Choroid plexus epithelial cell (primary cell): ENCODE measurements at regions not wholly inside any gene's neighbourhood (a gene's known extent, or its start where the extent isn't known, plus 50 kb on each side); places are given as distances from the start of the nearest gene placed in this dataset.

Source experiments
- DNase-seq: peaks from one replicate; pipeline ENCODE4 v3.0.0-alpha.2; 2010; ENCODE audit warnings: low read depth
- H3K4me3 ChIP-seq: 2 replicates; pipeline ENCODE4 v1.5.1; 2011; ENCODE audit warnings: low read depth, mild to moderate bottlenecking, control low read depth, low read length, moderate library complexity
- CTCF ChIP-seq: conservative IDR thresholded peaks from 2 replicates; pipeline ENCODE4 v1.5.1; 2011; ENCODE audit warnings: low read depth, mild to moderate bottlenecking, control low read depth, inconsistent platforms, low read length, moderate library complexity

- DNase-seq: no peak
- H3K4me3 ChIP-seq: no peak overlapping the region
- no peak for TF ChIP-seq CTCF
Measured at GRCh38 chrX:5068550-5068949, 1160.1 kb downstream of the NLGN4X start.

- no peak overlapping the region for H3K4me3 ChIP-seq
- TF ChIP-seq CTCF: no peak
- no peak for DNase-seq
Measured at GRCh38 chrX:5057786-5058185, 1170.9 kb downstream of the NLGN4X start.

GRCh38 chrX:5054852-5055251 lies 1173.8 kb downstream of the NLGN4X start:
- H3K4me3 ChIP-seq: no peak overlapping the region
- no peak for TF ChIP-seq CTCF
- DNase-seq: no peak

GRCh38 chrX:5051831-5052491 lies 1176.7 kb downstream of the NLGN4X start:
- H3K4me3 ChIP-seq: no peak overlapping the region
- DNase-seq: peak; percentile 25

GRCh38 chrX:5042563-5042962 lies 1186.1 kb downstream of the NLGN4X start:
- TF ChIP-seq CTCF: no peak
- H3K4me3 ChIP-seq: no peak overlapping the region
- DNase-seq: no peak

More at GRCh38 chrX:5051831-5052491, 1176.7 kb downstream of the NLGN4X start:
- no peak for TF ChIP-seq CTCF

- TF ChIP-seq CTCF: no peak
- no peak for DNase-seq
- H3K4me3 ChIP-seq: no peak overlapping the region
Measured at GRCh38 chrX:5031792-5032191, 1196.9 kb downstream of the NLGN4X start.

GRCh38 chrX:5015451-5015850 lies 1213.2 kb downstream of the NLGN4X start:
- H3K4me3 ChIP-seq: no peak overlapping the region
- TF ChIP-seq CTCF: no peak
- no peak for DNase-seq
